ENCODE measurements at regions not wholly inside any gene's neighbourhood (a gene's known extent, or its start where the extent isn't known, plus 50 kb on each side); places are given as distances from the start of the nearest gene placed in this dataset.

- no peak overlapping the region for H3K4me3 ChIP-seq (ENCODE audit: low read depth, low read length)
- no peak for TF ChIP-seq CTCF (conservative IDR thresholded peaks at IDR 0.05; ENCODE audit: low read depth, low read length)
- no peak for DNase-seq (ENCODE audit: low read depth)
These were observed 417.9 kb upstream of the GCFC2 start for GRCh38 chr2:76128622-76129021.

- no peak for TF ChIP-seq CTCF (conservative IDR thresholded peaks at IDR 0.05; ENCODE audit: low read depth, low read length)
- DNase-seq (ENCODE audit: low read depth) = no peak
- H3K4me3 ChIP-seq (ENCODE audit: low read depth, low read length) = no peak overlapping the region
These were observed 409.5 kb upstream of the GCFC2 start for GRCh38 chr2:76120176-76120575.

GRCh38 chr2:76089683-76090082 is 379.0 kb upstream of the GCFC2 start:
- DNase-seq (ENCODE audit: low read depth) = no peak
- no peak overlapping the region for H3K4me3 ChIP-seq (ENCODE audit: low read depth, low read length)
- no peak for TF ChIP-seq CTCF (conservative IDR thresholded peaks at IDR 0.05; ENCODE audit: low read depth, low read length)

- no peak for DNase-seq (ENCODE audit: low read depth)
- TF ChIP-seq CTCF (conservative IDR thresholded peaks at IDR 0.05; ENCODE audit: low read depth, low read length) = no peak
These were observed 372.5 kb upstream of the GCFC2 start for GRCh38 chr2:76083248-76083647.

GRCh38 chr2:76082509-76082908 is 371.8 kb upstream of the GCFC2 start:
- DNase-seq (ENCODE audit: low read depth) = no peak
- no peak overlapping the region for H3K4me3 ChIP-seq (ENCODE audit: low read depth, low read length)
- TF ChIP-seq CTCF (conservative IDR thresholded peaks at IDR 0.05; ENCODE audit: low read depth, low read length) = no peak

More at GRCh38 chr2:76083248-76083647, 372.5 kb upstream of the GCFC2 start:
- no peak overlapping the region for H3K4me3 ChIP-seq (ENCODE audit: low read depth, low read length)

GRCh38 chr2:76080154-76080553 is 369.4 kb upstream of the GCFC2 start:
- no peak for DNase-seq (ENCODE audit: low read depth)
- no peak for TF ChIP-seq CTCF (conservative IDR thresholded peaks at IDR 0.05; ENCODE audit: low read depth, low read length)
- H3K4me3 ChIP-seq (ENCODE audit: low read depth, low read length) = no peak overlapping the region

- no peak overlapping the region for H3K4me3 ChIP-seq (ENCODE audit: low read depth, low read length)
- DNase-seq (ENCODE audit: low read depth) = no peak
These were observed 364.4 kb upstream of the GCFC2 start for GRCh38 chr2:76075126-76075525.

More at GRCh38 chr2:76075126-76075525, 364.4 kb upstream of the GCFC2 start:
- TF ChIP-seq CTCF (conservative IDR thresholded peaks at IDR 0.05; ENCODE audit: low read depth, low read length) = no peak
